ENCODE measurements at regions not wholly inside any gene's neighbourhood (a gene's known extent, or its start where the extent isn't known, plus 50 kb on each side); places are given as distances from the start of the nearest gene placed in this dataset.

GRCh38 chr6:71124340-71124739 lies 164.3 kb upstream of the OGFRL1 start:
- TF ChIP-seq CTCF (IDR thresholded peaks at IDR 0.05 in 8 of 11, conservative IDR thresholded peaks at IDR 0.05 in 3 of 11) (no peak), POLR2A (IDR thresholded peaks at IDR 0.05) (no peak)
